ENCODE measurements at regions not wholly inside any gene's neighbourhood (a gene's known extent, or its start where the extent isn't known, plus 50 kb on each side); places are given as distances from the start of the nearest gene placed in this dataset.

DNA sequence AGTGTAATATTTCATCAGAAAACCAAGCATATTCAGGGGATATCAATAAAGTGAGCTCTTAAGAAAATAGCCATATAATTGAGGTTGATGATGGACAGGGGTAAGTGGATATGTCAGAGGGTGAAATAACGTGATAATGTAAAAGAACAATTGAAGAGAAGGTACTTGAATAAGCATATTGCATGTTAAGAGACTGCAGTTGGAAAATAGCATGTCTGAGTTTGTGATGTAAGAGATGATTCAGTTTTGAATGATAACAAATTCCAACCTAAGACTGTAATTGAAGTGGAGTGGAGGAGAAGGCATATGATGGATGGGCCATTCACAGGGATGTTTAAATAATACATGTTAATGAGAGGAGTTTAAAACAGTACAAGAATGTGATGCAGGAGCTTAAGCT lies 1633.5 kb downstream of the SLITRK1 start:
- TF ChIP-seq, protein P1, sequence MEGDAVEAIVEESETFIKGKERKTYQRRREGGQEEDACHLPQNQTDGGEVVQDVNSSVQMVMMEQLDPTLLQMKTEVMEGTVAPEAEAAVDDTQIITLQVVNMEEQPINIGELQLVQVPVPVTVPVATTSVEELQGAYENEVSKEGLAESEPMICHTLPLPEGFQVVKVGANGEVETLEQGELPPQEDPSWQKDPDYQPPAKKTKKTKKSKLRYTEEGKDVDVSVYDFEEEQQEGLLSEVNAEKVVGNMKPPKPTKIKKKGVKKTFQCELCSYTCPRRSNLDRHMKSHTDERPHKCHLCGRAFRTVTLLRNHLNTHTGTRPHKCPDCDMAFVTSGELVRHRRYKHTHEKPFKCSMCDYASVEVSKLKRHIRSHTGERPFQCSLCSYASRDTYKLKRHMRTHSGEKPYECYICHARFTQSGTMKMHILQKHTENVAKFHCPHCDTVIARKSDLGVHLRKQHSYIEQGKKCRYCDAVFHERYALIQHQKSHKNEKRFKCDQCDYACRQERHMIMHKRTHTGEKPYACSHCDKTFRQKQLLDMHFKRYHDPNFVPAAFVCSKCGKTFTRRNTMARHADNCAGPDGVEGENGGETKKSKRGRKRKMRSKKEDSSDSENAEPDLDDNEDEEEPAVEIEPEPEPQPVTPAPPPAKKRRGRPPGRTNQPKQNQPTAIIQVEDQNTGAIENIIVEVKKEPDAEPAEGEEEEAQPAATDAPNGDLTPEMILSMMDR (IDR thresholded peaks at IDR 0.05), result no peak
- TF ChIP-seq EZH2 (IDR thresholded peaks at IDR 0.05; ENCODE audit: borderline replicate concordance, insufficient read depth, low read depth, low read length, poor library complexity, severe bottlenecking), result no peak
